Endothelial cell of umbilical vein (primary cell): ENCODE measurements at regions not wholly inside any gene's neighbourhood (a gene's known extent, or its start where the extent isn't known, plus 50 kb on each side); places are given as distances from the start of the nearest gene placed in this dataset.

ENCODE experiments used
- EZH2 ChIP-seq: IDR thresholded peaks from 2 replicates; pipeline ENCODE4 v1.6.1; 2012; ENCODE audit warnings: borderline replicate concordance, low read depth, mild to moderate bottlenecking, moderate library complexity, low read length, inconsistent platforms; ENCODE audit not compliant: severe bottlenecking
- TF ChIP-seq, protein P1 (sequence below), 2 donors: IDR thresholded peaks; 1 replicate in 1 of 2; 2 replicates in 1 of 2; pipeline ENCODE4 v1.5.1; 2011; ENCODE audit warnings: low read length in 2 of 2, mild to moderate bottlenecking in 2 of 2, moderate library complexity in 2 of 2, control low read depth in 1 of 2, inconsistent platforms in 1 of 2, low read depth in 1 of 2; ENCODE audit not compliant: insufficient read depth in 1 of 2; ENCODE audit errors: extremely low read depth in 1 of 2

DNA sequence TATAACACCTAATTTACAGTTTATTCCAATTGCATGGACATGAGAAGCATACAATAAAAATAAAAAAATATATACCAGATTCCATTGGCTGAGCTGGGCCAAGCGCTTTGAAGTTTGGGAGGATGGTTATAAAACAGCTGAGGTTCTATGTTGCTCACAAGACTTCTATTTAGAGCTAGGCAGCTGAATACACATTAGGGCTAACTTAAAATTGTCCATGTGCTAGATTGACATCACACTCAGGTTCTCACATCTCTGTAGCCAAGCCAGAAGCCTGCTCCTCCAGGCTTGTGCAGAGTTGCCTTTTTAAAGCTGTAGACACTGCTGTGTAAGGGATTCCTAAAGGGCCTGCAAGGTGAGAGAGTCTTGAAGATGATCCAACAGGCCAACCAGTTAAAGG lies 871.1 kb upstream of the FANCL start:
- TF ChIP-seq, protein P1, sequence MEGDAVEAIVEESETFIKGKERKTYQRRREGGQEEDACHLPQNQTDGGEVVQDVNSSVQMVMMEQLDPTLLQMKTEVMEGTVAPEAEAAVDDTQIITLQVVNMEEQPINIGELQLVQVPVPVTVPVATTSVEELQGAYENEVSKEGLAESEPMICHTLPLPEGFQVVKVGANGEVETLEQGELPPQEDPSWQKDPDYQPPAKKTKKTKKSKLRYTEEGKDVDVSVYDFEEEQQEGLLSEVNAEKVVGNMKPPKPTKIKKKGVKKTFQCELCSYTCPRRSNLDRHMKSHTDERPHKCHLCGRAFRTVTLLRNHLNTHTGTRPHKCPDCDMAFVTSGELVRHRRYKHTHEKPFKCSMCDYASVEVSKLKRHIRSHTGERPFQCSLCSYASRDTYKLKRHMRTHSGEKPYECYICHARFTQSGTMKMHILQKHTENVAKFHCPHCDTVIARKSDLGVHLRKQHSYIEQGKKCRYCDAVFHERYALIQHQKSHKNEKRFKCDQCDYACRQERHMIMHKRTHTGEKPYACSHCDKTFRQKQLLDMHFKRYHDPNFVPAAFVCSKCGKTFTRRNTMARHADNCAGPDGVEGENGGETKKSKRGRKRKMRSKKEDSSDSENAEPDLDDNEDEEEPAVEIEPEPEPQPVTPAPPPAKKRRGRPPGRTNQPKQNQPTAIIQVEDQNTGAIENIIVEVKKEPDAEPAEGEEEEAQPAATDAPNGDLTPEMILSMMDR (IDR thresholded peaks at IDR 0.05; ENCODE audit: extremely low read depth in 1 of 2, insufficient read depth in 1 of 2, low read depth in 1 of 2, low read length in 2 of 2), result no peak
- no peak for TF ChIP-seq EZH2
